RWPE2 (cell line): ENCODE measurements at regions not wholly inside any gene's neighbourhood (a gene's known extent, or its start where the extent isn't known, plus 50 kb on each side); places are given as distances from the start of the nearest gene placed in this dataset.
"Not testable (repeated sequence)": the region's sequence is repeated elsewhere in the genome, so short reads cannot be mapped to it uniquely, and the experiment has no call there.

Experiments
- ATAC-seq: fragments of 200-7000 bp; cut with Tn5 transposase; 3 replicates; pipeline ENCODE4 v1.9.1; 2021; ENCODE audit warnings: low read depth
- DNase-seq: peaks from one replicate; pipeline ENCODE4 v3.0.0-alpha.2; 2020; ENCODE audit warnings: low spot score
- H3K27ac ChIP-seq: fragments of 450-650 bp; 2 replicates; pipeline ENCODE4 v1.5.1; 2017; ENCODE audit warnings: mild to moderate bottlenecking; ENCODE audit not compliant: poor library complexity, severe bottlenecking
- H3K27me3 ChIP-seq: fragments of 250-450 bp; sonication (Bioruptor Pico); 2 replicates; pipeline ENCODE4 v1.5.1; 2021; ENCODE audit warnings: mild to moderate bottlenecking, moderate library complexity; ENCODE audit not compliant: insufficient read depth, poor library complexity, severe bottlenecking
- H3K36me3 ChIP-seq: fragments of 250-450 bp; sonication (Bioruptor Pico); 2 replicates; pipeline ENCODE4 v1.5.1; 2020; ENCODE audit warnings: low read depth, mild to moderate bottlenecking, moderate library complexity
- H3K4me1 ChIP-seq: fragments of 250-450 bp; sonication (Bioruptor Pico); 2 replicates; pipeline ENCODE4 v1.5.1; 2021; ENCODE audit warnings: mild to moderate bottlenecking, moderate library complexity; ENCODE audit not compliant: insufficient read depth, poor library complexity, severe bottlenecking
- H3K4me3 ChIP-seq: fragments of 250-450 bp; sonication (Bioruptor Pico); 2 replicates; pipeline ENCODE4 v1.5.1; 2021; ENCODE audit warnings: mild to moderate bottlenecking, moderate library complexity; ENCODE audit not compliant: severe bottlenecking
- H3K9me3 ChIP-seq: fragments of 250-450 bp; sonication (Bioruptor Pico); 2 replicates; pipeline ENCODE4 v1.5.1; 2021; ENCODE audit warnings: mild to moderate bottlenecking, moderate library complexity; ENCODE audit not compliant: severe bottlenecking
- CTCF ChIP-seq: fragments of 450-650 bp; IDR thresholded peaks from one replicate; pipeline ENCODE4 v1.5.1; 2017; ENCODE audit warnings: mild to moderate bottlenecking, moderate library complexity; ENCODE audit not compliant: poor library complexity, severe bottlenecking

- H3K27ac ChIP-seq = no peak overlapping the region
- no peaks in the 10 kb centered on the region for H3K4me1 ChIP-seq
- no peak for ATAC-seq
These were observed 105.3 kb upstream of the ANKRD30BL start for GRCh38 chr2:132267105-132267497.

GRCh38 chr2:132267498-132268283, 105.9 kb upstream of the ANKRD30BL start:
- not testable (repeated sequence) for H3K27me3 ChIP-seq, H3K27ac ChIP-seq, H3K36me3 ChIP-seq, H3K4me3 ChIP-seq, ATAC-seq, H3K4me1 ChIP-seq, H3K9me3 ChIP-seq
- DNase-seq = peak; percentile 84

More at GRCh38 chr2:132267105-132267497, 105.3 kb upstream of the ANKRD30BL start:
- Histone ChIP-seq H3K9me3 (no peaks in the 10 kb centered on the region), H3K4me3 (no peak overlapping the region), H3K27me3 (no peaks in the 10 kb centered on the region), H3K36me3 (no peaks in the 10 kb centered on the region)
- no peak for TF ChIP-seq CTCF
- no peak for DNase-seq

- ATAC-seq = peak; percentile 56
- H3K4me1 ChIP-seq, H3K27me3 ChIP-seq, H3K9me3 ChIP-seq, H3K27ac ChIP-seq, H3K4me3 ChIP-seq, H3K36me3 ChIP-seq: not testable (repeated sequence)
- DNase-seq = peak; percentile 81
- peak; percentile 85 for TF ChIP-seq CTCF
These were observed 106.7 kb upstream of the ANKRD30BL start for GRCh38 chr2:132268284-132268976.

GRCh38 chr2:132268977-132269523, 107.3 kb upstream of the ANKRD30BL start:
- no peaks in the 10 kb centered on the region for H3K36me3 ChIP-seq
- no peak for ATAC-seq
- no peaks in the 10 kb centered on the region for H3K9me3 ChIP-seq
- TF ChIP-seq CTCF = no peak
- no peak for DNase-seq
- no peak overlapping the region for H3K4me3 ChIP-seq
- no peaks in the 10 kb centered on the region for H3K27me3 ChIP-seq
- H3K4me1 ChIP-seq = no peaks in the 10 kb centered on the region
- no peak overlapping the region for H3K27ac ChIP-seq

GRCh38 chr2:132270255-132270654, 108.5 kb upstream of the ANKRD30BL start:
- DNase-seq (no peak), ATAC-seq (no peak)
- H3K9me3 ChIP-seq = no peaks in the 10 kb centered on the region
- TF ChIP-seq CTCF = no peak
- H3K27me3 ChIP-seq = no peaks in the 10 kb centered on the region
- no peaks in the 10 kb centered on the region for H3K36me3 ChIP-seq
- no peak overlapping the region for H3K27ac ChIP-seq
- no peaks in the 10 kb centered on the region for H3K4me1 ChIP-seq
- H3K4me3 ChIP-seq = no peak overlapping the region
